Stimulated activated CD4-positive, alpha-beta T cell treated with anti-CD3 and anti-CD28 coated beads, Interleukin-15, amount 100 ng/mL, for 48 hours (primary cell): ENCODE measurements at regions not wholly inside any gene's neighbourhood (a gene's known extent, or its start where the extent isn't known, plus 50 kb on each side); places are given as distances from the start of the nearest gene placed in this dataset.
"Not testable (repeated sequence)": the region's sequence is repeated elsewhere in the genome, so short reads cannot be mapped to it uniquely, and the experiment has no call there.

ENCODE experiments used
- DNase-seq, 2 donors: peaks; one replicate each; pipeline ENCODE4 v3.0.0-alpha.2; 2020; ENCODE audit warnings: low read depth in 2 of 2

DNA sequence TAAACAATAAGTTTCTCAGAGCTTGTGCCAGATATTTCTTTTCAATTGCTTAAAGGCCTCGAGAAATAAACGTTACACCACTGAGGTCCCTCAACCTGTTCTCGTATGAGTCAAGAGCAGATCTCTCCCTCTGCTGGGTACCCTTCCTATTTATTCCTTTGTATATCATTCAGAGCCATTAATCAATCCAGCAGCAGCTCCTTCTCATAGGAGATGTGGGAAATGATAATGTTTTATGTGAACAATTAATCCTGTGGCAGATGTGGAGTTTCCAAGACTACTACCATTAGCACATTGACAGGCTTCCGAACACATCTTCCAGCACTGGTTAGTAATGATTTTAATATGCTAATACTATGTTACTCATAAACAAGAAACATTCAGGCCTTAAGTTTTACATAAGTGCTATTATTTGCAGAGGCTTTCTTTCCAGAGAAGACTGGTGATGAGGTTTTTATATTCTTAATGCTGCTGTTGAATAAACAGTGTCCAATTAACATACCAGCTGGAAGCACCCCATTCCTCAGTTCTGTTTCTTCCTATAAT is 196.5 kb downstream of the ZNF608 start:
- no peak for DNase-seq

GRCh38 chr5:124546643-124547042 is 199.8 kb downstream of the ZNF608 start:
- no peak for DNase-seq

- DNase-seq = no peak
These were observed 201.9 kb downstream of the ZNF608 start for GRCh38 chr5:124544366-124545055.

DNA sequence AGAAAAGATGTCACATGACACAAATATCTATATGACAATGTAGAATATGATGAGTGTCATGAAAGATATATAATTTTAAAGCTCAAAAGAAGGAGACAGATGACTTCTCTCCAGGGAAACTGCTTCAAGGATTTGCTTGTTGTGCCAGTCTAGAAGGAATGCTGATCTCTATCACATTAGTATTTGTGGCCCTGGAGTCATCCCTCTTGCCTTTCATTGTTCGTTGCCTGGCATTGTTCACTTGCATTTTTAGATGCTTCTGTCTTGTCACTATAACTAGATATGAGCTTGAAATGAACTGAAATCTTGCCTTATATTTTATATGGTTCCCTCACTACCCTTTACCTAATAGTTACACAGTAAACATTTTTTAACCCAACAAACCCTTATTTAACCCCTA is 207.5 kb downstream of the ZNF608 start:
- no peak for DNase-seq

DNA sequence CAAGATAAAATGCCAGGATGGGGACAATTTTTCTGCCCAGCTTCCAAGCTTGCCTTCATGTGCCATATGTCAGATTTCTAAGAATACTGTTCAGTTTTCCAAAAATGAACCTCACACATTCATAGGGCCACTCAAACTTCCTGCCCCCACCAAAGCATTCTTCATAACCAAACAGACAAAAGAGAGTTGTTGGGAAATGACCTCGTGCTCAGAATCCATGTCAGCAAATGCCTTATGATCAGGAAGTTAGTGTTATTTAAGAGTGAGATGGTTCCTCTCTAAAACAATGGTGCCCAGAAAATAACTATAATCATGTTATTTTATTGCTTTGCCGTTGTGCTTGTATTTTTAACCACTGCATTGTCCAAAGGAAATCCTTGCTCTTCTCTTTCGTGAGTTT is 208.2 kb downstream of the ZNF608 start:
- no peak for DNase-seq

GRCh38 chr5:124537522-124537921 is 208.9 kb downstream of the ZNF608 start:
- DNase-seq = no peak

- DNase-seq = no peak
These were observed 209.3 kb downstream of the ZNF608 start for GRCh38 chr5:124537107-124537506.

DNA sequence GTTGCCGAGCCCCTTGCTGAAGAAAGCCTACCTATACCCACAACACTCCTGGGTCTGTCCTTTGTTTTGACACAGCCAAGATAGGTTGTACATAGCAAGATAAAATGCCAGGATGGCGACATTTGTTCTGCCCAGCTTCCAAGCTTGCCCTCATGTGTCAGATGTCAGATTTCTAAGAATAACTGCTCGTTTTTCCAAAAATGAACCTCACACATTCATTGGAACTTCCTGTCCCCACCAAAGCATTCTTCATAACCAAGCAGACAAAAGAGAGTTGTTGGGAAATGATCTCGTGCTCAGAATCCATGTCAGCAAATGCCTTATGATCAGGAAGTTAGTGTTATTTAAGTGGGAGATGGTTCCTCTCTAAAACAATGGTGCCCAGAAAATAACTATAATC is 210.1 kb downstream of the ZNF608 start:
- DNase-seq = no peak

DNA sequence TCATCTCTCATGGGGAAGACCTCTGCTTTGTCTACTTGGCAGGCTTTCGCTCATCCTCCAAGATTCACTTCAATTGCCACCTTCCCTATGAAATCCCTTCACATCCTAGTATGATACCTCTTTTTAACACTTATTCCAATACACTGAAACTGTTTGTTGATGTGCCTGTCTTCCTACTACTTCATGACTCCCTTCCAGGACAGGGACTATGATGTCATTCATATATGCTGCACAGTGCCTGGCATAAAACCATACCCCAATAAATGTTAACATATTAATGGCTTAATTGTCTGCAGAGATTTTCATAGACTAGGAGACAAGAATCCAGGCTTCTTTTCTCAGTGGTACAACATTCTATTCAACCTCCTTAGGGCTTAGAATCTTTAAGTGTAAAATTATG is 215.5 kb downstream of the ZNF608 start:
- no peak for DNase-seq

- no peak for DNase-seq
These were observed 217.6 kb downstream of the ZNF608 start for GRCh38 chr5:124528838-124529237.

DNA sequence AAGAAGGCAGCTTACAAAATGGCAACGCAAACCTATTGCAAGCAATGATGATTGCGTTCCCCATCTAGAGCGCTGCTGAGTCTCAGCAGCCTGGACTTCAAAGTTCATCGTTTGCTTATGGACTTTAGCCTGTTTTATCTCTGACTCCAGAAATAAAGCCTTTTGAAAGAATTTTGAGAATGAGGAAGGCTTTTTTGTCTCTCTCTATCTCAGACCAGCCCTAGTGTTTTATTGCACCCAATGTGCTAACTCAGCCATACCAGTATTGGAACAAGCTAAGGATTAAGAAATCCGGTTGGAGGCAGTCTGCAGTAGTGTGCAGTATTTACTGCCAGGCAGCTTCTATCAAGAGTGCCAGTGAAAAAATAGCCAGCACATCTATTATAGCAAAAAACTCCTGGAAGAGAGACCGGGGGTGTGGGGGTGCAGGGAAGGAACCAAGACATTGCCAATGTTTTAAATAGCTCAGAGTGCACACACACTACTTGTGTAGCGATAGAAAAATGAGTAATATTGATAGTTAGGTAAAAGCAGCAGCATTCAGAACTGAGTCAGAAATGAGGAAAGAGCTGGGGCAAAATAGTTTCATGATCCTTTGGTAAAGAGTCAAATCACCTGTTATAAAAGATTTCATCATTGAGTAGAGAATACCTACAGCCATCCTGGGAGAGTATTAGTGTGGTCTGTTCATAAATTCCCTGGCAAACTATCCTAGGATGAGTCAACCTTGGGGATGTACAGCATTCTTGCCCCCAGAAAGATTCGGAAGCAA is 219.0 kb downstream of the ZNF608 start:
- DNase-seq = no peak

- not testable (repeated sequence) for DNase-seq
These were observed 220.4 kb downstream of the ZNF608 start for GRCh38 chr5:124526079-124526478.

DNA sequence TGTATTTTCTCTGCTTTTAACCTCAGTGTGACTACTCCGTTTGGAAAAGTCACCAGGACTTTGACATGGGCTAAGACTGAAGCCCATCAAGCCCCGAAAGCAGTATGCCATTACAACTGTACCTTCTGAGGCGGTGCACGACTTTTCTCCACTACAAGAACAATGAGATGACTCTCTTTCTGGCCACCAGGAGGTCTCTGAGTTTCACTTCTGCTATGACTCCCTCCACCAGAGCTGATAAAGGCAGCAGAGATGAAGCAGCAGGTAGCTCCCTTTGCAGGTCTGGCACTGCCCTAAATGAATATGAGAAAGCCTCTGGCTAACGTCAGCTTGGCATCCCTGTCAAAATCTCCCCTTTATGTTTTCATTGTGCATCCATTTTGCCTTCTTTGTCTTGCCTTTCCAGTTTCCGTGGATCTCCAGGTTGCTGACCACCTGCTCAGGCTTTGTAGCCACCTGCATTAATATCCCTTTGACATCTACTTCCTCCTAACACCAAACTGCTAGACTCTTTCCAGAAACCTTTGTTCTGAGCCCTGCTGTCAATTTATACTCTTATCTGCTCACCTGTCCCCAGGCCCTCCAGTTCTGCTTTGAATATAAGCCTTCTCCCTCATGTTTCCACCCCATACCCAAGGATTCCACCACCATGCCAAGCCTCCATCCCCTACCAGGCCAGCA is 221.7 kb downstream of the ZNF608 start:
- no peak for DNase-seq

DNA sequence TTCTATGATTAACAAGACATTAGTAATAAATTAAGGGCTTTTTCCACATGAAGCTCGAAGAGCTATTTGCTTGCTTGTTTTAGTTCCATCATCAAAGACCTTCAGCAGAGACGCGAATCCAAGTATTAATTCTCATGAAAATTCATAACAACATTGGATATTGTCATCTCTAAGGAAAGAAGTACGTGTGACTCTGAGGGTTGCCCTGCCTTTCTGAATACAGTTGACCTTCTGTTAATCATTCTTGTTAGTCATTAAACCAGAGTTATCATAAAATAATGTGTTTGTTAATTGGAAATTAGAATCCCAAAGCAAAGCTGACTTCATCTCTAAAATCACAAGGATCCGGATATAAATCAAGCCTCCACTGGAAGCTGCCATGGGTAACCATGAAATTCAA is 222.5 kb downstream of the ZNF608 start:
- no peak for DNase-seq

- no peak for DNase-seq
These were observed 223.4 kb downstream of the ZNF608 start for GRCh38 chr5:124522992-124523391.

GRCh38 chr5:124521461-124522230 is 224.8 kb downstream of the ZNF608 start:
- DNase-seq = no peak

DNA sequence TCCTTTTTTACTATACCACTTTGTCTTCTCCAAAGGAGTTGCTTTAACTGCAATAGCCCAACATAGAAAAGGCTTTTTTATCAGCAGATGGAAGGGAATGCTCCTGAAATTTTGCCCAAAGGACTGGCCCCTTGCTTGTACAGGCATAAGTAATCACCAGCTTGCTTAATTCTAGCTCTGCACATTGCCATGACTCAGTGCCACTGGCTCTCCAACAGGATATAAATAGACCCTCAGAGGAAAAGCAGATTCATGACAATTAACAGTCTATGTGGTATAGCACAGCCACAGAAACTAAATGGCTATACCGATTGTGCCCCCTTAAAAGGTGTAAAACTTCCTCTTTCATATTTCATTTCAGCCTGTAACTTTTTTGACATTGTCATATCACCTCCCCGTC is 227.0 kb downstream of the ZNF608 start:
- no peak for DNase-seq

- no peak for DNase-seq
These were observed 229.9 kb downstream of the ZNF608 start for GRCh38 chr5:124516567-124516966.

GRCh38 chr5:124515497-124516245 is 230.8 kb downstream of the ZNF608 start:
- DNase-seq = no peak

DNA sequence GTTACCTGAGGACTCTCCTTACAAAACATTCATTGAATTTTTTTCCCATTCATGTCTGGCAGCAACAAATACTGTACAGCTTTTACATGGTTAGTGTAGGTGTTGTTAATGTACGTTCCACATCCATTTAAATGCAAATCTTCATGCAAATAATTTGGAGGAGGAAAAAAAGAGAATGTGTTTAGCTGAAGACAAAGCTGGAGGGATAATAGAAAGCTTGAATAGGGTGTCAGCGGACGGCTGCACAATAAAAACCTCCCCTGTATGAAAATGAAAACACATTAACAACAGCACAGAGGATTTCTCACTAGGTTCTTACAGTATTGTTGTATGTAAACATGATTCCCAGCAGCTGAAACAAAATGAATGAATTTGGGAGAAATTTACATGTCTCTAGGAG is 231.5 kb downstream of the ZNF608 start:
- DNase-seq = no peak
